Liver (tissue), 3 donors: ENCODE measurements at regions not wholly inside any gene's neighbourhood (a gene's known extent, or its start where the extent isn't known, plus 50 kb on each side); places are given as distances from the start of the nearest gene placed in this dataset.

Experiments used
- CTCF ChIP-seq: fragments of 150-350 bp; IDR thresholded peaks from 2 replicates; pipeline ENCODE4 v1.5.1; 2017; ENCODE audit warnings: improper control_type of control experiment, low read depth, low read length; ENCODE audit not compliant: missing input control
- HNF4G ChIP-seq: IDR thresholded peaks from 2 replicates; pipeline ENCODE4 v1.6.1; 2016; ENCODE audit warnings: antibody characterized with exemption
- REST ChIP-seq: IDR thresholded peaks from 2 replicates; pipeline ENCODE4 v1.6.1; 2016; ENCODE audit warnings: antibody characterized with exemption, mild to moderate bottlenecking
- YY1 ChIP-seq: IDR thresholded peaks from 2 replicates; pipeline ENCODE4 v1.6.1; 2016; ENCODE audit warnings: antibody characterized with exemption, mild to moderate bottlenecking
- donor health status: healthy.
- donor health status: healthy.

DNA sequence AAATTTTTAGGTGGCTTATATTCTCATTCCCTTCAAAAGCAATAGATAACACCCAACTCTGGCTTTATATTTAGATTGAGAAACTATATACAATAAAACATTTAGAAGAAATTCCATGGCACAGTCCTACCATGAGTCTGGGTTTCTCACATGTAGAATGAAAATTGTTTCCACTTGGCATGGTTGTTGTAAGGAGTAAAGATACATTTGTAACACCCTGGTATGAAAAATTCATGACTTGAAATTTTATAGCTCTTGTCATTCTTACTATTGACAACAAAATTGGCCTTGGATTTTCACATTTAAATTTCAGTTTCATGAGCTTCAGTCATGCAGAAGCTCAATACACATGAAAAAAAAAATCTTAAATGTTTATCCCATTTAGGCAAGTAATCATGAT, 92.5 kb upstream of the CBLN2 start:
- no peak for TF ChIP-seq REST
- TF ChIP-seq HNF4G: no peak
- TF ChIP-seq CTCF: no peak
- no peak for TF ChIP-seq YY1
